ENCODE measurements at regions not wholly inside any gene's neighbourhood (a gene's known extent, or its start where the extent isn't known, plus 50 kb on each side); places are given as distances from the start of the nearest gene placed in this dataset.

GRCh38 chr10:126813432-126813831, 91.8 kb upstream of the DOCK1 start:
- Mint-ChIP-seq H3K36me3 (ENCODE audit: unreplicated experiment) (no peaks in the 10 kb centered on the region), H3K9me3 (ENCODE audit: unreplicated experiment) (peaks cover 8% of the 10 kb centered on the region)

GRCh38 chr10:126833542-126833941, 71.7 kb upstream of the DOCK1 start:
- Mint-ChIP-seq H3K9me3 (ENCODE audit: unreplicated experiment) (peaks cover 4% of the 10 kb centered on the region), H3K4me3 (ENCODE audit: unreplicated experiment) (no peak overlapping the region), H3K27me3 (ENCODE audit: unreplicated experiment) (peaks cover 42% of the 10 kb centered on the region), H3K36me3 (ENCODE audit: unreplicated experiment) (no peaks in the 10 kb centered on the region), H3K27ac (ENCODE audit: unreplicated experiment) (no peak overlapping the region), H3K4me1 (ENCODE audit: unreplicated experiment) (no peaks in the 10 kb centered on the region)
- DNase-seq (ENCODE audit: extremely low spot score, unreplicated experiment), result no peak
- TF ChIP-seq, protein P1, sequence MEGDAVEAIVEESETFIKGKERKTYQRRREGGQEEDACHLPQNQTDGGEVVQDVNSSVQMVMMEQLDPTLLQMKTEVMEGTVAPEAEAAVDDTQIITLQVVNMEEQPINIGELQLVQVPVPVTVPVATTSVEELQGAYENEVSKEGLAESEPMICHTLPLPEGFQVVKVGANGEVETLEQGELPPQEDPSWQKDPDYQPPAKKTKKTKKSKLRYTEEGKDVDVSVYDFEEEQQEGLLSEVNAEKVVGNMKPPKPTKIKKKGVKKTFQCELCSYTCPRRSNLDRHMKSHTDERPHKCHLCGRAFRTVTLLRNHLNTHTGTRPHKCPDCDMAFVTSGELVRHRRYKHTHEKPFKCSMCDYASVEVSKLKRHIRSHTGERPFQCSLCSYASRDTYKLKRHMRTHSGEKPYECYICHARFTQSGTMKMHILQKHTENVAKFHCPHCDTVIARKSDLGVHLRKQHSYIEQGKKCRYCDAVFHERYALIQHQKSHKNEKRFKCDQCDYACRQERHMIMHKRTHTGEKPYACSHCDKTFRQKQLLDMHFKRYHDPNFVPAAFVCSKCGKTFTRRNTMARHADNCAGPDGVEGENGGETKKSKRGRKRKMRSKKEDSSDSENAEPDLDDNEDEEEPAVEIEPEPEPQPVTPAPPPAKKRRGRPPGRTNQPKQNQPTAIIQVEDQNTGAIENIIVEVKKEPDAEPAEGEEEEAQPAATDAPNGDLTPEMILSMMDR (IDR thresholded peaks at IDR 0.05), result no peak

More at GRCh38 chr10:126813432-126813831, 91.8 kb upstream of the DOCK1 start:
- H3K4me1 Mint-ChIP-seq (ENCODE audit: unreplicated experiment), result no peaks in the 10 kb centered on the region
- H3K27me3 Mint-ChIP-seq (ENCODE audit: unreplicated experiment), result peaks cover 19% of the 10 kb centered on the region
- DNase-seq (ENCODE audit: extremely low spot score, unreplicated experiment), result no peak
- no peak overlapping the region for H3K4me3 Mint-ChIP-seq (ENCODE audit: unreplicated experiment)
- no peak overlapping the region for H3K27ac Mint-ChIP-seq (ENCODE audit: unreplicated experiment)
- TF ChIP-seq, protein P1 (IDR thresholded peaks at IDR 0.05), result no peak

DNA sequence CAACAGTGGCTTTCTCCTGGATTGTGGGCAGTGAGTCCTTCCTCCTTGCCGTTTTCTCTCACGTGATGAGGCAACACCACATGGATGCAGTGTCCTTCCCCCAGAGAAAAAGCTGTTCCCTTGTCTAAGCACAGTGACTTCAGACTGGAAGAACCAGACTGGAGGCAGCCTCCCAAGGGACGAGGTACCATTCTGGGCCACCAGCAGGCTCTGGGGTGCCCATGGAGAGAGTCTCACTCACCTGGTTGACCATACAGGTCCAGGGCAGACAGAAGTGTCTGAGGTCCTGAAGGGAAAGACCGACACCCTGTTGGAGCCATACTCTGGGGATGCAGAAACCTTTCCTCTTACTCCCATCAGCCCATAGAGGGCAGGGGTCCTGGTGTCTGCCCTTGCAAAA, 69.2 kb upstream of the DOCK1 start:
- Mint-ChIP-seq H3K9me3 (ENCODE audit: unreplicated experiment) (no peaks in the 10 kb centered on the region), H3K27me3 (ENCODE audit: unreplicated experiment) (peaks cover 24% of the 10 kb centered on the region), H3K27ac (ENCODE audit: unreplicated experiment) (no peak overlapping the region), H3K36me3 (ENCODE audit: unreplicated experiment) (no peaks in the 10 kb centered on the region), H3K4me3 (ENCODE audit: unreplicated experiment) (no peak overlapping the region), H3K4me1 (ENCODE audit: unreplicated experiment) (no peaks in the 10 kb centered on the region)
- DNase-seq (ENCODE audit: extremely low spot score, unreplicated experiment), result peak; percentile 73
- TF ChIP-seq, protein P1 (IDR thresholded peaks at IDR 0.05), result no peak

DNA sequence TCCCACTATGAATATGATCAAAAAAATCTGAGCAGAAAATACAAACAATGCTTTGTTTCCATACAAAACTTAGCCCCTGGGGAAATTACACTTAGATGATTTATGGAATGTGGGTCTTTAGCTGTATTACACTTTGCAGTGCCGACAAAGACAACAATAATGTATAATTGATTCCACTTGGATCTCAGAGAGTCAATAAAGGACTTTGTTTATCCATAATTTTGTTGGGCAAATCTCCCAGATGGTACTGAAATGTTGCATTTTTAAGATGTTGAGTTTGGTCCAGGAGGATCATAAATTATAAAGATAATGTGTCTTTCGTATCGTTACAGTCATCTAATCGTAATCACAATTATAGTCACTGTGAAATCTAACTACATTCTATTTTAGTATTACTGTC, 66.9 kb upstream of the DOCK1 start:
- H3K27ac Mint-ChIP-seq (ENCODE audit: unreplicated experiment), result no peak overlapping the region
- no peak for DNase-seq (ENCODE audit: extremely low spot score, unreplicated experiment)
- peaks cover 6% of the 10 kb centered on the region for H3K4me1 Mint-ChIP-seq (ENCODE audit: unreplicated experiment)
- H3K27me3 Mint-ChIP-seq (ENCODE audit: unreplicated experiment), result peaks cover 9% of the 10 kb centered on the region
- TF ChIP-seq, protein P1 (IDR thresholded peaks at IDR 0.05), result no peak
- no peak overlapping the region for H3K4me3 Mint-ChIP-seq (ENCODE audit: unreplicated experiment)
- no peaks in the 10 kb centered on the region for H3K9me3 Mint-ChIP-seq (ENCODE audit: unreplicated experiment)
- no peaks in the 10 kb centered on the region for H3K36me3 Mint-ChIP-seq (ENCODE audit: unreplicated experiment)

DNA sequence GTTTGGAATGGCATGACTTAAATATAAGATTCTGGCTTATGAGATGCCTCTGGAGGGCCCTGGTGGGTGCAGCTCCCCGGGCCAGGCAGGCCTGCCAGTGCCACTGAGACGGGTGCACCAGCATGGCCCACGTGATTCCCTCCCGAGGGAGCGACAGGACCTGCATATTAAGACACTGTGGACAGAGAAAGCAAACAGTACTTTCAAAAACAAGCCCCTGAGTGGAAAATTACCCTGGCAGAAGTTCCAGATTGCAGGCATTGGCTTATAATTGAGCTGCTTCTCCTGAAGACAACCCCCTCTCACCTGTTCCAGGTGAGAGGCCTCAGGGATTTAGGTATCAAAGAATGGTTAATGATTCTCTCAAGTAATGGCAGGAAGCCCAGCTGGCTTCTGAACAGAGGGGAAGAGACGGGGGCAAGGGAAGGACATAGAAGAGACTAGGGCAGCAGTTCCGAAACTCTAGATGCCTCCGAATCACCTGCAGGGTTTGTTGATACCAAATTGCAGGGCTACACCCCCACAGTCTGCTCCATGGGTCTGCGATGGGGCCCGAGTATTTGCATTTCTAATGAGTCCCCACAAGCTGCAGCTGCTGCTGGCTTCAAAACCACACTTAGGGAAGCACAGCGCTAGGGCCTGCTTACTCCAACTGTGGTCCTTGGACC, 66.0 kb upstream of the DOCK1 start:
- H3K36me3 Mint-ChIP-seq (ENCODE audit: unreplicated experiment), result no peaks in the 10 kb centered on the region
- TF ChIP-seq, protein P1 (IDR thresholded peaks at IDR 0.05), result no peak
- no peak overlapping the region for H3K27ac Mint-ChIP-seq (ENCODE audit: unreplicated experiment)
- DNase-seq (ENCODE audit: extremely low spot score, unreplicated experiment), result peak; percentile 75
- peaks cover 6% of the 10 kb centered on the region for H3K4me1 Mint-ChIP-seq (ENCODE audit: unreplicated experiment)
- no peak overlapping the region for H3K4me3 Mint-ChIP-seq (ENCODE audit: unreplicated experiment)
- H3K9me3 Mint-ChIP-seq (ENCODE audit: unreplicated experiment), result no peaks in the 10 kb centered on the region
- peaks cover 6% of the 10 kb centered on the region for H3K27me3 Mint-ChIP-seq (ENCODE audit: unreplicated experiment)
